Trophoblast cell (in vitro differentiated cells and primary cell): ENCODE measurements at regions not wholly inside any gene's neighbourhood (a gene's known extent, or its start where the extent isn't known, plus 50 kb on each side); places are given as distances from the start of the nearest gene placed in this dataset.

Experiments used
- DNase-seq, 2 donors: peaks; one replicate each; pipeline ENCODE4 v3.0.0-alpha.2; 2016
- H2AFZ ChIP-seq: 2 replicates; pipeline ENCODE4 v1.6.1; 2013; ENCODE audit warnings: low read length, moderate library complexity, mild to moderate bottlenecking; ENCODE audit not compliant: insufficient read depth, poor library complexity
- H2AK5ac ChIP-seq: 2 replicates; pipeline ENCODE4 v1.6.1; 2013; ENCODE audit warnings: mild to moderate bottlenecking, low read length
- H2BK120ac ChIP-seq: 2 replicates; pipeline ENCODE4 v1.6.1; 2013; ENCODE audit warnings: low read length, mild to moderate bottlenecking, moderate library complexity; ENCODE audit not compliant: insufficient read depth, poor library complexity
- H2BK12ac ChIP-seq: 2 replicates; pipeline ENCODE4 v1.6.1; 2013; ENCODE audit warnings: mild to moderate bottlenecking, low read length, moderate library complexity
- H2BK5ac ChIP-seq: 2 replicates; pipeline ENCODE4 v1.6.1; 2013; ENCODE audit warnings: low read length, low read depth, moderate library complexity, mild to moderate bottlenecking; ENCODE audit not compliant: poor library complexity
- H3K14ac ChIP-seq: 2 replicates; pipeline ENCODE4 v1.6.1; 2013; ENCODE audit warnings: mild to moderate bottlenecking, low read length
- H3K18ac ChIP-seq: 2 replicates; pipeline ENCODE4 v1.6.1; 2013; ENCODE audit warnings: mild to moderate bottlenecking, low read length
- H3K23ac ChIP-seq: 2 replicates; pipeline ENCODE4 v1.6.1; 2013; ENCODE audit warnings: low read length
- H3K27ac ChIP-seq: 2 replicates; pipeline ENCODE4 v1.5.1; 2013; ENCODE audit warnings: low read depth, mild to moderate bottlenecking, inconsistent platforms, low read length, moderate library complexity
- H3K27me3 ChIP-seq: 2 replicates; pipeline ENCODE4 v1.6.1; 2013; ENCODE audit warnings: inconsistent platforms, mild to moderate bottlenecking, low read length, moderate library complexity; ENCODE audit not compliant: insufficient read depth
- H3K36me3 ChIP-seq, 2 experiments: 1 replicate in 1 of 2; 2 replicates in 1 of 2; pipeline ENCODE4 v1.6.1; 2013; ENCODE audit warnings: low read length in 2 of 2, mild to moderate bottlenecking in 2 of 2, moderate library complexity in 1 of 2; ENCODE audit not compliant: insufficient read depth in 2 of 2, control insufficient read depth in 1 of 2
- H3K4ac ChIP-seq: 2 replicates; pipeline ENCODE4 v1.6.1; 2013; ENCODE audit warnings: low read depth, mild to moderate bottlenecking, low read length, moderate library complexity
- H3K4me1 ChIP-seq, 2 experiments: 1 replicate in 1 of 2; 2 replicates in 1 of 2; pipeline ENCODE4 v1.6.1; 2013; ENCODE audit warnings: low read length in 2 of 2, mild to moderate bottlenecking in 2 of 2, moderate library complexity in 1 of 2; ENCODE audit not compliant: insufficient read depth in 2 of 2, control insufficient read depth in 1 of 2
- H3K4me2 ChIP-seq: 2 replicates; pipeline ENCODE4 v1.6.1; 2013; ENCODE audit warnings: inconsistent platforms, mild to moderate bottlenecking, low read length, moderate library complexity
- H3K4me3 ChIP-seq: 2 replicates; pipeline ENCODE4 v1.5.1; 2013; ENCODE audit warnings: mild to moderate bottlenecking, low read depth, low read length, inconsistent platforms
- H3K79me1 ChIP-seq: one replicate; pipeline ENCODE4 v1.6.1; 2013; ENCODE audit warnings: low read length
- H3K79me2 ChIP-seq: 2 replicates; pipeline ENCODE4 v1.6.1; 2013; ENCODE audit warnings: low read length, mild to moderate bottlenecking; ENCODE audit not compliant: control insufficient read depth, insufficient read depth, poor library complexity
- H3K9ac ChIP-seq: 2 replicates; pipeline ENCODE4 v1.6.1; 2013; ENCODE audit warnings: mild to moderate bottlenecking, low read length
- H3K9me3 ChIP-seq: 2 replicates; pipeline ENCODE4 v1.6.1; 2013; ENCODE audit warnings: low read depth, mild to moderate bottlenecking, control low read depth, inconsistent platforms, low read length; ENCODE audit not compliant: insufficient read depth
- H4K12ac ChIP-seq: 2 replicates; pipeline ENCODE4 v1.6.1; 2013; ENCODE audit warnings: low read depth, mild to moderate bottlenecking, low read length, moderate library complexity
- H4K8ac ChIP-seq: 2 replicates; pipeline ENCODE4 v1.6.1; 2013; ENCODE audit warnings: low read depth, mild to moderate bottlenecking, low read length, moderate library complexity
- H4K91ac ChIP-seq: one replicate; pipeline ENCODE4 v1.6.1; 2013; ENCODE audit warnings: low read depth, mild to moderate bottlenecking, low read length, moderate library complexity
- WGBS: extraction: QIAGEN DNeasy Blood & Tissue Kit; methylation state at CpG from one replicate; pipeline ENCODE4 v1.1.7; 2013; ENCODE audit warnings: missing lambda C conversion rate; ENCODE audit not compliant: insufficient read length, insufficient coverage; ENCODE audit errors: extremely low coverage; 5-methylcytosine and 5-hydroxymethylcytosine counted together

GRCh38 chr2:125644257-125644656 lies 1011.7 kb upstream of the GYPC start:
- no peak overlapping the region for H3K4me3 ChIP-seq
- no peak overlapping the region for H3K9ac ChIP-seq
- no peaks in the 10 kb centered on the region for H3K9me3 ChIP-seq
- H2BK12ac ChIP-seq: no peak overlapping the region
- H3K14ac ChIP-seq: no peak overlapping the region
- H3K27me3 ChIP-seq: no peaks in the 10 kb centered on the region
- H2AFZ ChIP-seq: no peak overlapping the region
- H4K8ac ChIP-seq: peak overlapping the region; percentile 43
- no peak overlapping the region for H2AK5ac ChIP-seq
- DNase-seq: no peak
- H3K4me2 ChIP-seq: no peak overlapping the region
- no peaks in the 10 kb centered on the region for H3K79me2 ChIP-seq
- peaks cover 9% of the 10 kb centered on the region for H3K79me1 ChIP-seq
- H2BK120ac ChIP-seq: no peak overlapping the region
- H3K4ac ChIP-seq: no peak overlapping the region
- H4K91ac ChIP-seq: peak overlapping the region; percentile 51
- peaks cover 3 to 5% of the 10 kb centered on the region in 2 experiments for H3K4me1 ChIP-seq
- WGBS: no CpG with 5 or more reads among the region's 1 CpG
- H2BK5ac ChIP-seq: peak overlapping the region; percentile 75
- no peak overlapping the region for H3K23ac ChIP-seq
- no peak overlapping the region for H3K18ac ChIP-seq
- H4K12ac ChIP-seq: no peak overlapping the region
- H3K27ac ChIP-seq: peak overlapping the region; percentile 39
- no peaks in the 10 kb centered on the region for H3K36me3 ChIP-seq

- no peaks in the 10 kb centered on the region for H3K79me2 ChIP-seq
- H2BK120ac ChIP-seq: no peak overlapping the region
- peak overlapping the region; percentile 81 for H3K27ac ChIP-seq
- no peak overlapping the region for H2BK12ac ChIP-seq
- H3K36me3 ChIP-seq: no peaks in the 10 kb centered on the region
- DNase-seq: no peak
- no peak overlapping the region for H4K8ac ChIP-seq
- no peak overlapping the region for H3K14ac ChIP-seq
- no peak overlapping the region for H2AFZ ChIP-seq
- no peak overlapping the region for H3K9ac ChIP-seq
- H4K91ac ChIP-seq: no peak overlapping the region
- peaks cover 11% of the 10 kb centered on the region for H3K79me1 ChIP-seq
- H3K4me1 ChIP-seq: peaks cover 10 to 15% of the 10 kb centered on the region in 2 experiments
- no CpG with 5 or more reads among the region's 3 CpGs for WGBS
- no peak overlapping the region for H4K12ac ChIP-seq
- H3K9me3 ChIP-seq: no peaks in the 10 kb centered on the region
- H3K18ac ChIP-seq: no peak overlapping the region
- H3K4me3 ChIP-seq: no peak overlapping the region
- H3K23ac ChIP-seq: no peak overlapping the region
- H3K4ac ChIP-seq: no peak overlapping the region
- no peak overlapping the region for H3K4me2 ChIP-seq
- H3K27me3 ChIP-seq: no peaks in the 10 kb centered on the region
- no peak overlapping the region for H2AK5ac ChIP-seq
- no peak overlapping the region for H2BK5ac ChIP-seq
These were observed 1003.7 kb upstream of the GYPC start for GRCh38 chr2:125652280-125652679.

GRCh38 chr2:125654226-125654625 lies 1001.7 kb upstream of the GYPC start:
- no peak overlapping the region for H3K14ac ChIP-seq
- WGBS: no CpG with 5 or more reads among the region's 1 CpG
- H4K12ac ChIP-seq: no peak overlapping the region
- no peaks in the 10 kb centered on the region for H3K9me3 ChIP-seq
- DNase-seq: peak; percentile 54 to 72
- H3K27ac ChIP-seq: no peak overlapping the region
- no peaks in the 10 kb centered on the region for H3K27me3 ChIP-seq
- H3K36me3 ChIP-seq: no peaks in the 10 kb centered on the region
- H4K8ac ChIP-seq: no peak overlapping the region
- H3K4ac ChIP-seq: no peak overlapping the region
- H2AK5ac ChIP-seq: no peak overlapping the region
- no peak overlapping the region for H4K91ac ChIP-seq
- H2BK120ac ChIP-seq: no peak overlapping the region
- no peak overlapping the region for H3K18ac ChIP-seq
- no peak overlapping the region for H3K23ac ChIP-seq
- no peaks in the 10 kb centered on the region for H3K79me2 ChIP-seq
- H3K4me2 ChIP-seq: no peak overlapping the region
- no peak overlapping the region for H3K9ac ChIP-seq
- no peak overlapping the region for H3K4me3 ChIP-seq
- H3K4me1 ChIP-seq: peaks cover 10 to 15% of the 10 kb centered on the region in 2 experiments
- H2BK12ac ChIP-seq: no peak overlapping the region
- H3K79me1 ChIP-seq: peaks cover 9% of the 10 kb centered on the region
- H2BK5ac ChIP-seq: no peak overlapping the region
- no peak overlapping the region for H2AFZ ChIP-seq

- H3K36me3 ChIP-seq: no peaks in the 10 kb centered on the region
- no peak overlapping the region for H3K4me3 ChIP-seq
- peaks cover 10 to 11% of the 10 kb centered on the region in 2 experiments for H3K4me1 ChIP-seq
- no peak overlapping the region for H3K18ac ChIP-seq
- no peak overlapping the region for H2BK120ac ChIP-seq
- H4K8ac ChIP-seq: no peak overlapping the region
- H3K23ac ChIP-seq: no peak overlapping the region
- H3K79me2 ChIP-seq: no peaks in the 10 kb centered on the region
- H3K79me1 ChIP-seq: peaks cover 8% of the 10 kb centered on the region
- no peak overlapping the region for H4K91ac ChIP-seq
- H2BK5ac ChIP-seq: no peak overlapping the region
- H2AFZ ChIP-seq: no peak overlapping the region
- H3K27me3 ChIP-seq: no peaks in the 10 kb centered on the region
- DNase-seq: no peak
- no peak overlapping the region for H4K12ac ChIP-seq
- H3K14ac ChIP-seq: no peak overlapping the region
- no peak overlapping the region for H3K4ac ChIP-seq
- no peak overlapping the region for H3K4me2 ChIP-seq
- H3K27ac ChIP-seq: no peak overlapping the region
- H2BK12ac ChIP-seq: no peak overlapping the region
- no peaks in the 10 kb centered on the region for H3K9me3 ChIP-seq
- no peak overlapping the region for H2AK5ac ChIP-seq
- H3K9ac ChIP-seq: no peak overlapping the region
- no CpG with 5 or more reads among the region's 1 CpG for WGBS
These were observed 999.8 kb upstream of the GYPC start for GRCh38 chr2:125656190-125656589.
